ENCODE measurements at regions not wholly inside any gene's neighbourhood (a gene's known extent, or its start where the extent isn't known, plus 50 kb on each side); places are given as distances from the start of the nearest gene placed in this dataset.

- TF ChIP-seq CTCF (IDR thresholded peaks at IDR 0.05; ENCODE audit: low read depth, low read length, poor library complexity, severe bottlenecking): no peak
- no peak for TF ChIP-seq EZH2phosphoT487 (IDR thresholded peaks at IDR 0.05; ENCODE audit: borderline replicate concordance, low read length)
Measured at GRCh38 chr5:17799521-17799920, 165.3 kb downstream of the TAF11L14 start.
